CD4-positive, alpha-beta memory T cell (primary cell): ENCODE measurements at regions not wholly inside any gene's neighbourhood (a gene's known extent, or its start where the extent isn't known, plus 50 kb on each side); places are given as distances from the start of the nearest gene placed in this dataset.
"Not testable (repeated sequence)": the region's sequence is repeated elsewhere in the genome, so short reads cannot be mapped to it uniquely, and the experiment has no call there.

Source experiments
- CTCF ChIA-PET: fragments of 350-600 bp; sonication (Branson Sonifier 250); formaldehyde crosslinking; loops from one replicate; lab custom pipeline; 2021; ENCODE audit warnings: inconsistent platforms; ENCODE audit not compliant: partially characterized antibody; lab: Charles Lee
- POLR2A ChIA-PET: fragments of 350-600 bp; sonication (Branson Sonifier 250); formaldehyde crosslinking; loops from one replicate; lab custom pipeline; 2021; ENCODE audit not compliant: partially characterized antibody; lab: Charles Lee
- DNase-seq, 5 donors: peaks; one replicate each; pipeline versions ENCODE4 v3.0.0 to v3.0.0-alpha.2; 2020 to 2022; ENCODE audit warnings: mixed read lengths in 1 of 5
- H3K27ac ChIP-seq: one replicate; pipeline ENCODE4 v1.7.0; 2013; ENCODE audit warnings: low read depth, low read length
- H3K27me3 ChIP-seq: 2 replicates; pipeline ENCODE4 v1.7.0; 2013; ENCODE audit warnings: mild to moderate bottlenecking, low read length, moderate library complexity; ENCODE audit not compliant: insufficient read depth
- H3K36me3 ChIP-seq: 2 replicates; pipeline ENCODE4 v1.7.0; 2013; ENCODE audit warnings: mild to moderate bottlenecking, low read length, moderate library complexity; ENCODE audit not compliant: insufficient read depth
- H3K4me1 ChIP-seq: 2 replicates; pipeline ENCODE4 v1.7.0; 2013; ENCODE audit warnings: mild to moderate bottlenecking, low read length, moderate library complexity; ENCODE audit not compliant: insufficient read depth
- H3K4me3 ChIP-seq, 2 donors: one replicate each; pipeline ENCODE4 v1.7.0; 2013; ENCODE audit warnings: low read length in 2 of 2, mild to moderate bottlenecking in 1 of 2
- H3K9me3 ChIP-seq, 2 donors: one replicate each; pipeline ENCODE4 v1.7.0; 2013; ENCODE audit warnings: low read length in 2 of 2, control low read depth in 1 of 2; ENCODE audit not compliant: control insufficient read depth in 1 of 2
- H3K27ac Mint-ChIP-seq, 7 donors: one replicate each; pipeline ENCODE4 v1.8.0; 2020 to 2021; ENCODE audit warnings: mixed read lengths in 7 of 7, mild to moderate bottlenecking in 6 of 7, inconsistent platforms in 3 of 7, moderate library complexity in 3 of 7
- H3K27me3 Mint-ChIP-seq, 2 donors: one replicate each; pipeline ENCODE4 v1.8.0; 2020 to 2021; ENCODE audit warnings: mixed read lengths in 2 of 2
- H3K36me3 Mint-ChIP-seq, 2 donors: one replicate each; pipeline ENCODE4 v1.8.0; 2020 to 2021; ENCODE audit warnings: mixed read lengths in 2 of 2, inconsistent platforms in 1 of 2, mild to moderate bottlenecking in 1 of 2
- H3K4me1 Mint-ChIP-seq, 4 donors: one replicate each; pipeline ENCODE4 v1.8.0; 2020 to 2021; ENCODE audit warnings: mixed read lengths in 4 of 4, mild to moderate bottlenecking in 1 of 4
- H3K4me3 Mint-ChIP-seq, 8 donors: one replicate each; pipeline ENCODE4 v1.8.0; 2020 to 2021; ENCODE audit warnings: mixed read lengths in 8 of 8, mild to moderate bottlenecking in 7 of 8, moderate library complexity in 6 of 8, inconsistent platforms in 3 of 8
- H3K9me3 Mint-ChIP-seq, 8 donors: one replicate each; pipeline ENCODE4 v1.8.0; 2020 to 2021; ENCODE audit warnings: mixed read lengths in 8 of 8, mild to moderate bottlenecking in 5 of 8, inconsistent platforms in 3 of 8, moderate library complexity in 1 of 8
- intact Hi-C: fragments of 100-400 bp; cut with micrococcal nuclease; formaldehyde crosslinking; loops from one replicate; pipeline ENCODE4 v1.15.1; 2023

GRCh38 chr5:154593796-154594195 is 115.8 kb upstream of the HAND1 start:
- H3K27ac Mint-ChIP-seq, result no peak overlapping the region
- no peaks in the 10 kb centered on the region for H3K4me1 ChIP-seq
- no peaks in the 10 kb centered on the region for H3K36me3 ChIP-seq
- no peak for DNase-seq
- H3K9me3 Mint-ChIP-seq, result no peaks in the 10 kb centered on the region
- no peak overlapping the region for H3K27ac ChIP-seq
- CTCF ChIA-PET, result no interaction called here
- POLR2A ChIA-PET, result no interaction called here
- intact Hi-C loops, result no loop called here
- peaks cover 10 to 11% of the 10 kb centered on the region in 2 donors for H3K27me3 Mint-ChIP-seq
- no peaks in the 10 kb centered on the region for H3K9me3 ChIP-seq
- no peak overlapping the region for H3K4me3 Mint-ChIP-seq
- H3K4me1 Mint-ChIP-seq, result no peaks in the 10 kb centered on the region
- H3K27me3 ChIP-seq, result no peaks in the 10 kb centered on the region
- H3K36me3 Mint-ChIP-seq, result no peaks in the 10 kb centered on the region
- no peak overlapping the region for H3K4me3 ChIP-seq

GRCh38 chr5:154593071-154593470 is 115.0 kb upstream of the HAND1 start:
- Histone ChIP-seq H3K36me3 (no peaks in the 10 kb centered on the region), H3K4me1 (no peaks in the 10 kb centered on the region), H3K4me3 (no peak overlapping the region), H3K27me3 (no peaks in the 10 kb centered on the region), H3K27ac (no peak overlapping the region), H3K9me3 (no peaks in the 10 kb centered on the region)
- Mint-ChIP-seq H3K9me3 (no peaks in the 10 kb centered on the region), H3K27me3 (peaks cover 5 to 6% of the 10 kb centered on the region in 2 donors), H3K36me3 (no peaks in the 10 kb centered on the region), H3K4me3 (no peak overlapping the region), H3K4me1 (no peaks in the 10 kb centered on the region), H3K27ac (no peak overlapping the region)
- ChIA-PET CTCF (no interaction called here), POLR2A (no interaction called here)
- DNase-seq, result no peak
- intact Hi-C loops, result no loop called here

- H3K27ac Mint-ChIP-seq, result peak overlapping the region in 1 of 7 donors; percentile 19
- Histone ChIP-seq H3K27ac (no peak overlapping the region), H3K27me3 (no peaks in the 10 kb centered on the region), H3K36me3 (no peaks in the 10 kb centered on the region), H3K9me3 (no peaks in the 10 kb centered on the region), H3K4me1 (no peaks in the 10 kb centered on the region), H3K4me3 (no peak overlapping the region)
- H3K27me3 Mint-ChIP-seq, result peaks cover 2 to 3% of the 10 kb centered on the region in 2 donors
- H3K4me3 Mint-ChIP-seq, result no peak overlapping the region
- H3K9me3 Mint-ChIP-seq, result no peaks in the 10 kb centered on the region
- no peak for DNase-seq
- no peaks in the 10 kb centered on the region for H3K4me1 Mint-ChIP-seq
- ChIA-PET CTCF (no interaction called here), POLR2A (no interaction called here)
- intact Hi-C loops, result no loop called here
- no peaks in the 10 kb centered on the region for H3K36me3 Mint-ChIP-seq
Measured at GRCh38 chr5:154590093-154590724, 112.2 kb upstream of the HAND1 start.

GRCh38 chr5:154589511-154589910 is 111.5 kb upstream of the HAND1 start:
- DNase-seq, result no peak
- no peaks in the 10 kb centered on the region for H3K9me3 Mint-ChIP-seq
- peaks cover 5 to 6% of the 10 kb centered on the region in 2 donors for H3K27me3 Mint-ChIP-seq
- H3K4me3 Mint-ChIP-seq, result no peak overlapping the region
- H3K4me1 Mint-ChIP-seq, result no peaks in the 10 kb centered on the region
- CTCF ChIA-PET, result no interaction called here
- H3K36me3 Mint-ChIP-seq, result no peaks in the 10 kb centered on the region
- H3K27me3 ChIP-seq, result no peaks in the 10 kb centered on the region
- no peak overlapping the region for H3K27ac Mint-ChIP-seq
- POLR2A ChIA-PET, result no interaction called here
- no peaks in the 10 kb centered on the region for H3K9me3 ChIP-seq
- no peak overlapping the region for H3K4me3 ChIP-seq
- intact Hi-C loops, result no loop called here
- H3K27ac ChIP-seq, result no peak overlapping the region
- H3K4me1 ChIP-seq, result no peaks in the 10 kb centered on the region
- no peaks in the 10 kb centered on the region for H3K36me3 ChIP-seq

GRCh38 chr5:154588833-154589425 is 110.9 kb upstream of the HAND1 start:
- H3K9me3 ChIP-seq, POLR2A ChIA-PET, H3K4me1 Mint-ChIP-seq, H3K27me3 ChIP-seq, H3K36me3 ChIP-seq, H3K36me3 Mint-ChIP-seq, H3K27ac ChIP-seq, CTCF ChIA-PET, H3K9me3 Mint-ChIP-seq, H3K27ac Mint-ChIP-seq, H3K4me3 ChIP-seq, intact Hi-C loops, DNase-seq, H3K4me1 ChIP-seq, H3K27me3 Mint-ChIP-seq, H3K4me3 Mint-ChIP-seq: not testable (repeated sequence)

- Mint-ChIP-seq H3K27ac (peak overlapping the region in 1 of 7 donors; percentile 8), H3K9me3 (no peaks in the 10 kb centered on the region), H3K4me3 (no peak overlapping the region), H3K36me3 (no peaks in the 10 kb centered on the region), H3K4me1 (no peaks in the 10 kb centered on the region), H3K27me3 (peaks cover 6 to 10% of the 10 kb centered on the region in 2 donors)
- H3K4me3 ChIP-seq, result no peak overlapping the region
- no peaks in the 10 kb centered on the region for H3K4me1 ChIP-seq
- intact Hi-C loops, result no loop called here
- no peaks in the 10 kb centered on the region for H3K9me3 ChIP-seq
- no peak for DNase-seq
- ChIA-PET POLR2A (no interaction called here), CTCF (no interaction called here)
- no peaks in the 10 kb centered on the region for H3K36me3 ChIP-seq
- no peaks in the 10 kb centered on the region for H3K27me3 ChIP-seq
- no peak overlapping the region for H3K27ac ChIP-seq
Measured at GRCh38 chr5:154588091-154588774, 110.2 kb upstream of the HAND1 start.

- Histone ChIP-seq H3K4me3 (no peak overlapping the region), H3K4me1 (no peaks in the 10 kb centered on the region), H3K9me3 (no peaks in the 10 kb centered on the region), H3K27me3 (no peaks in the 10 kb centered on the region), H3K36me3 (no peaks in the 10 kb centered on the region), H3K27ac (no peak overlapping the region)
- peaks cover 4 to 10% of the 10 kb centered on the region in 2 donors for H3K27me3 Mint-ChIP-seq
- H3K9me3 Mint-ChIP-seq, result no peaks in the 10 kb centered on the region
- CTCF ChIA-PET, result no interaction called here
- no peaks in the 10 kb centered on the region for H3K4me1 Mint-ChIP-seq
- no peaks in the 10 kb centered on the region for H3K36me3 Mint-ChIP-seq
- DNase-seq, result no peak
- H3K27ac Mint-ChIP-seq, result no peak overlapping the region
- intact Hi-C loops, result no loop called here
- POLR2A ChIA-PET, result no interaction called here
- H3K4me3 Mint-ChIP-seq, result no peak overlapping the region
Measured at GRCh38 chr5:154587123-154588026, 109.3 kb upstream of the HAND1 start.
